ES-I3 (cell line): ENCODE measurements at regions not wholly inside any gene's neighbourhood (a gene's known extent, or its start where the extent isn't known, plus 50 kb on each side); places are given as distances from the start of the nearest gene placed in this dataset.
"Not testable (repeated sequence)": the region's sequence is repeated elsewhere in the genome, so short reads cannot be mapped to it uniquely, and the experiment has no call there.

ENCODE experiments used
- H3K36me3 ChIP-seq: 2 replicates; pipeline ENCODE4 v1.6.1; 2013; ENCODE audit warnings: mild to moderate bottlenecking, low read length, control low read depth, moderate library complexity; ENCODE audit not compliant: insufficient read depth
- H3K4me1 ChIP-seq: 2 replicates; pipeline ENCODE4 v1.6.1; 2013; ENCODE audit warnings: mild to moderate bottlenecking, control low read depth, low read length; ENCODE audit not compliant: insufficient read depth
- H3K9ac ChIP-seq: 2 replicates; pipeline ENCODE4 v1.6.1; 2013; ENCODE audit warnings: low read depth, mild to moderate bottlenecking, low read length, moderate library complexity
- H3K9me3 ChIP-seq: 2 replicates; pipeline ENCODE4 v1.6.1; 2013; ENCODE audit warnings: mild to moderate bottlenecking, low read length, moderate library complexity; ENCODE audit not compliant: control insufficient read depth, insufficient read depth

GRCh38 chr7:145893925-145894535 lies 222.6 kb upstream of the CNTNAP2 start:
- no peaks in the 10 kb centered on the region for H3K4me1 ChIP-seq
- H3K9ac ChIP-seq, result no peak overlapping the region
- H3K36me3 ChIP-seq, result no peaks in the 10 kb centered on the region
- no peaks in the 10 kb centered on the region for H3K9me3 ChIP-seq

DNA sequence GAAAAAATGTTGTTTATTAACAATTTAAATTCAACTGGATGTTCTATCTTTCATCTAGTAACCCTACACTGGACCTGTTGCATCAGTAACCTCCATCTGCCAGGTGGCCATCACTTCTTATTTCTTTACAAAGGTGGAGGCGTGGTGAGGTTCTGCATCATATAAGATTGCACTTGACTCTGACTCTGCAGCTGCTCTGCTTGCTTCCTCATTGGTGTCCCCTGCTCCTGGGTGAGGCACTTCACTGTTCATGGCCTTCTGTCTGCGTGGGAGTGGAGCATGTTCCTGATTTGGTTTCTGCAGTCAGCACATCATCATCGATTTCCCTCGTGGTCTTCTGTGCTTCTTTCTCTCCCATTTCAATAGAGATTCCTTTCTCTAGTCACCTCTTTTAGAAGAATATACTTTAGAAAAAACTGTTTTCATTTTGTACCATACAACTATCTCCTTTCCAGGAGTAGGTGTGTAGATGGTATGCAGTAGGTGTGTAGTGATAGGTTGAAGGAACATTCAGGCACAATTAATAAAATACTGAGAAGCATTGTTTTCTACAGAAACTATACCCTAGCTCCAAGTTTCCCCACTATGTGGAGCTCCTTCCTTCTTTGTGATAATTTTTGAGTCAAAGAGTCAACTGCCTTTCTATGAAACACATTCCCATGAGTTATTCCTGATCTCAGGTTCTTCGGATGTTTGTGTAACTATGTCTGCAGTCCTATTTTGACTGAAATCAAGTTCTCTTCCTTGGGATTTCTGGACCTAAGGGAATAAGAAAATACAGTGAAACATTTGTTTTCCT lies 231.7 kb upstream of the CNTNAP2 start:
- H3K9me3 ChIP-seq, result no peaks in the 10 kb centered on the region
- H3K9ac ChIP-seq, result no peak overlapping the region
- no peaks in the 10 kb centered on the region for H3K36me3 ChIP-seq
- H3K4me1 ChIP-seq, result no peaks in the 10 kb centered on the region

DNA sequence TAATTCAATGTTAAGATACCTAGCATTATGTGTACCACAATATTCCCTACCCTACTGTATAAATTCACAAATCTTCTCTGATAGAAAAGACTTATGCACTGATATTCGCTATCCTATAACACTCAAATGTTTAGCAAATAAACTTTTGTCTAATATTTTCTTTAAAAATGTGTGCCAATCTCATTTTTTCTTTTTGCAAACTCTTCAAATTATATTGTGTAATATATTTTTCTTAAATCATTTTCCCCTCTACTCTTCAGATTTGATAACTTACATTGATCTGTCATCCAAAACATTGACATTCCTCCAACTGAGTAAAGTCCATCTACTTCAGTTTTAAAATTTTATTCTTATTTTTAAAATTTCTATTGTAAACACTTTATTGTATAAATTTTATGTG lies 240.2 kb upstream of the CNTNAP2 start:
- Histone ChIP-seq H3K4me1 (no peaks in the 10 kb centered on the region), H3K36me3 (no peaks in the 10 kb centered on the region), H3K9me3 (no peaks in the 10 kb centered on the region), H3K9ac (no peak overlapping the region)

GRCh38 chr7:145875267-145875666 lies 241.3 kb upstream of the CNTNAP2 start:
- Histone ChIP-seq H3K4me1 (no peaks in the 10 kb centered on the region), H3K9me3 (no peaks in the 10 kb centered on the region), H3K36me3 (no peaks in the 10 kb centered on the region), H3K9ac (no peak overlapping the region)

- Histone ChIP-seq H3K9me3 (no peaks in the 10 kb centered on the region; the same call in 1 of the 2 replicates), H3K36me3 (no peaks in the 10 kb centered on the region), H3K9ac (no peak overlapping the region), H3K4me1 (no peaks in the 10 kb centered on the region)
Measured at GRCh38 chr7:145868935-145869334, 247.7 kb upstream of the CNTNAP2 start.

GRCh38 chr7:145862212-145862611 lies 254.4 kb upstream of the CNTNAP2 start:
- Histone ChIP-seq H3K9ac (no peak overlapping the region), H3K36me3 (no peaks in the 10 kb centered on the region), H3K9me3 (no peaks in the 10 kb centered on the region; the same call in 1 of the 2 replicates), H3K4me1 (no peaks in the 10 kb centered on the region)

DNA sequence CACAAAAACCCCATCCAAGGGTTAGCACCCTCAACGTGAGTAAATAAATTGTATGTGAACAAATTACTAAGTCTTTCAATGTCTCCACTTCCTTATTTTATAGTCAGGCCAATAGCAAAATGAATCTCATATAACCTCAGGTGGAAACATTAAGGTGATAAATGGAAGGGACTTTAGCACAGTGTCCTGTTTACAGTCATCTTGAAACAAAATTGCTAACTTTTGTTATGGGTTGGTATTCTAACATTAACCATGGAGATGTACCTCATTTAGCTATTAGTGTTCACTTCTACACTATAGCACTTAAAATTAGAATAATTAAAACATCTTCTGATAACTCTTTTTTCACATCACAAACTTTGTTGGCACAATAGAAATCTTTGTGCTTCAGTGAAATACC lies 255.8 kb upstream of the CNTNAP2 start:
- no peaks in the 10 kb centered on the region for H3K9me3 ChIP-seq

GRCh38 chr7:145850636-145851035 lies 266.0 kb upstream of the CNTNAP2 start:
- no peaks in the 10 kb centered on the region for H3K36me3 ChIP-seq
- no peak overlapping the region for H3K9ac ChIP-seq
- H3K4me1 ChIP-seq, result no peaks in the 10 kb centered on the region
- peaks cover 3% of the 10 kb centered on the region; the same call in 1 of the 2 replicates for H3K9me3 ChIP-seq

More for the DNA sequence above, 255.8 kb upstream of the CNTNAP2 start:
- Histone ChIP-seq H3K36me3 (no peaks in the 10 kb centered on the region), H3K9ac (no peak overlapping the region), H3K4me1 (no peaks in the 10 kb centered on the region)

GRCh38 chr7:145848691-145849090 lies 267.9 kb upstream of the CNTNAP2 start:
- Histone ChIP-seq H3K9ac (no peak overlapping the region), H3K36me3 (no peaks in the 10 kb centered on the region), H3K9me3 (no peaks in the 10 kb centered on the region), H3K4me1 (no peaks in the 10 kb centered on the region)

DNA sequence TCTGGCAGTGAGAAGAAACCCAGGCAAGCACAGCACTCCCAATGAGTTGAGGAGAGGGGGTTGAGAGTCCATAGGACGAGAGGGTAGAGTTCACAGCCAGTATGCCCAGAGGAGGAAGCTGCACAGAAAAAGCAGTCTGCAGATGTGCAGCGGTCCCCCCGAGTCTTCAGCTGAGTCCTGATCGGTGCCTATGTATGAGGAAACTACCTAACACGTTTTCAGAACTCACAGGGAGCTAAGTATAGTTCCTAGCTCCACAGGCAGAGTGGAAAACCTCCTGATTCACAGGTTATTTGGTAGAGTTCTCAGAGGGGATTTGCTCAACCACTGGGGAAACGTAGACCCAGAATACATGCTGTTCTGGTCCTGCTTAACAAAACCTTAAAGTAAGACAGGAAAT lies 271.3 kb upstream of the CNTNAP2 start:
- H3K9ac ChIP-seq, result no peak overlapping the region
- H3K36me3 ChIP-seq, result no peaks in the 10 kb centered on the region
- no peaks in the 10 kb centered on the region for H3K9me3 ChIP-seq
- H3K4me1 ChIP-seq, result no peaks in the 10 kb centered on the region

- Histone ChIP-seq H3K4me1 (no peaks in the 10 kb centered on the region), H3K36me3 (no peaks in the 10 kb centered on the region), H3K9ac (no peak overlapping the region), H3K9me3 (no peaks in the 10 kb centered on the region)
Measured at GRCh38 chr7:145839814-145840213, 276.8 kb upstream of the CNTNAP2 start.

GRCh38 chr7:145831616-145832206 lies 284.9 kb upstream of the CNTNAP2 start:
- Histone ChIP-seq H3K36me3 (no peaks in the 10 kb centered on the region), H3K4me1 (no peaks in the 10 kb centered on the region), H3K9me3 (no peaks in the 10 kb centered on the region), H3K9ac (no peak overlapping the region)

DNA sequence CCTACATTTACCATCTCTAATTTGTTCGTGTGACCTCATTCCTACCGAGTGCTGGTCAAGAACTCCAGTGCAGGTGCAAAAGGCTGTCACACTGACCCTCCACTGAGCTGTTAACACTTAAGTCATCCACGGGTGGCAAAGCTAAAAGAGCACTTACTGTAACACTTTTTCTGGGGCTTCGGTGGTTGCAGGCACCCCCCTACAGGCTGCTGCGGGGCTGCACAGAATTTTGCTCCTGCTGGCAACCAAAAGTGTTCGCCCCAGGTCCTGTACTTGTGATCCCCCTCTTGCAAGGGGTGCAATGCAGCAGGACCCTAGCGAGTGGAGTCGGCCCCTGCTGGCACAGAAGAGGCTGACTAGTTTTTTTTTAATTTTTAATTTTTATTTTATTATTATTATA lies 298.9 kb upstream of the CNTNAP2 start:
- no peak overlapping the region for H3K9ac ChIP-seq
- H3K36me3 ChIP-seq, result no peaks in the 10 kb centered on the region
- H3K4me1 ChIP-seq, result no peaks in the 10 kb centered on the region
- no peaks in the 10 kb centered on the region for H3K9me3 ChIP-seq

- no peak overlapping the region for H3K9ac ChIP-seq
- no peaks in the 10 kb centered on the region for H3K4me1 ChIP-seq
- no peaks in the 10 kb centered on the region for H3K9me3 ChIP-seq
- no peaks in the 10 kb centered on the region for H3K36me3 ChIP-seq
Measured at GRCh38 chr7:145812218-145812617, 304.4 kb upstream of the CNTNAP2 start.

GRCh38 chr7:145805496-145805895 lies 311.1 kb upstream of the CNTNAP2 start:
- H3K9me3 ChIP-seq, H3K36me3 ChIP-seq, H3K9ac ChIP-seq, H3K4me1 ChIP-seq: not testable (repeated sequence)
